Spleen (tissue), 7 donors: ENCODE measurements at regions not wholly inside any gene's neighbourhood (a gene's known extent, or its start where the extent isn't known, plus 50 kb on each side); places are given as distances from the start of the nearest gene placed in this dataset.

Experiments
- CTCF ChIP-seq, 11 experiments: fragments of 200-600 bp in 7 of 11; fragments of 450-650 bp in 4 of 11; sonication (generic) in 4 of 11; IDR thresholded peaks in 8 of 11; conservative IDR thresholded peaks in 3 of 11; 1 replicate in 7 of 11; 2 replicates in 4 of 11; pipeline versions ENCODE4 v1.4.0 to v1.8.0; 2016 to 2021; ENCODE audit warnings: antibody characterized with exemption in 11 of 11, inconsistent platforms in 4 of 11, mild to moderate bottlenecking in 1 of 11
- POLR2A ChIP-seq, 3 donors: fragments of 450-650 bp; IDR thresholded peaks; one replicate each; pipeline ENCODE4 v1.5.1; 2017; ENCODE audit warnings: antibody characterized with exemption in 3 of 3, mild to moderate bottlenecking in 1 of 3
- POLR2AphosphoS5 ChIP-seq, 3 donors: sonication (generic); formaldehyde crosslinking; IDR thresholded peaks; one replicate each; pipeline ENCODE4 v1.5.1; 2017; ENCODE audit warnings: antibody characterized with exemption in 3 of 3
- donor health status: DM: no; HTN: no; CAD: no; lungs with moderate emphysema.
- donor health status: DM: no; HTN: no; CAD: no.
- donor health status: DM: no; HTN: no; CAD: no.

GRCh38 chr21:15252431-15252830 is 187.6 kb upstream of the NRIP1 start:
- no peak for TF ChIP-seq CTCF (IDR thresholded peaks at IDR 0.05 in 8 of 11, conservative IDR thresholded peaks at IDR 0.05 in 3 of 11)
- no peak for TF ChIP-seq POLR2A (IDR thresholded peaks at IDR 0.05)
- TF ChIP-seq POLR2AphosphoS5 (IDR thresholded peaks at IDR 0.05), result no peak
